GM12878 (cell line): ENCODE measurements at regions not wholly inside any gene's neighbourhood (a gene's known extent, or its start where the extent isn't known, plus 50 kb on each side); places are given as distances from the start of the nearest gene placed in this dataset.

Source experiments
- ATAC-seq: fragments of 200-7000 bp; cut with Tn5 transposase; 3 replicates; pipeline ENCODE4 v1.9.1; 2020; ENCODE audit warnings: mild to moderate bottlenecking, moderate library complexity
- BruUV-seq: library from RNA; stranded (reverse); fragments of 400-500 nt; replicated peaks from 2 replicates; lab custom pipeline; 2021; lab: Mats Ljungman, UMichigan
- CTCF ChIA-PET: fragments of 300-600 bp; sonication (Branson Sonifier 250); formaldehyde crosslinking; extraction: SDS; loops from one replicate; lab custom pipeline; 2021; ENCODE audit warnings: inconsistent platforms; lab: Yijun Ruan, JAX
- POLR2A ChIA-PET: fragments of 350-600 bp; formaldehyde crosslinking; extraction: SDS; loops from one replicate; lab custom pipeline; 2021; ENCODE audit warnings: inconsistent platforms; lab: Charles Lee
- RAD21 ChIA-PET: fragments of 300-600 bp; sonication (Branson Sonifier 250); formaldehyde crosslinking; loops from one replicate; lab custom pipeline; 2023; ENCODE audit warnings: antibody characterized with exemption; ENCODE audit not compliant: unreplicated experiment; lab: Charles Lee
- SMC1A ChIA-PET: fragments of 300-600 bp; sonication (Branson Sonifier 250); formaldehyde crosslinking; loops from one replicate; lab custom pipeline; 2023; ENCODE audit not compliant: unreplicated experiment, uncharacterized antibody; lab: Charles Lee
- DNase-seq: peaks from one replicate; pipeline ENCODE4 v3.0.0-alpha.2; 2011; ENCODE audit warnings: low read depth, low spot score
- FAIRE-seq: peaks from 3 replicates; lab custom pipeline; 2011; peaks lifted over from hg19 to GRCh38; lab: Jason Lieb, UNC
- H2AFZ ChIP-seq: 2 replicates; pipeline ENCODE4 v1.6.0; 2011; ENCODE audit warnings: low read depth, low read length, control low read depth; ENCODE audit not compliant: control insufficient read depth
- H3K27ac ChIP-seq: 2 replicates; pipeline ENCODE4 v1.5.1; 2011; ENCODE audit warnings: control low read depth; ENCODE audit not compliant: control insufficient read depth, insufficient read depth
- H3K27me3 ChIP-seq, 2 experiments: replicated peaks in 1 of 2; 2 replicates each; pipeline versions ENCODE4 v1.6.0 to v1.6.1; 2011; ENCODE audit warnings: low read length in 1 of 2; ENCODE audit not compliant: control insufficient read depth in 2 of 2, insufficient read depth in 2 of 2
- H3K36me3 ChIP-seq, 2 experiments: 2 replicates each; pipeline ENCODE4 v1.5.1; 2011; ENCODE audit warnings: low read length in 1 of 2; ENCODE audit not compliant: control insufficient read depth in 2 of 2, insufficient read depth in 2 of 2
- H3K4me1 ChIP-seq: 2 replicates; pipeline ENCODE4 v1.6.1; 2011; ENCODE audit warnings: mild to moderate bottlenecking, low read length, moderate library complexity, mixed read lengths; ENCODE audit not compliant: control insufficient read depth, insufficient read depth
- H3K4me2 ChIP-seq: 2 replicates; pipeline ENCODE4 v1.6.0; 2011; ENCODE audit warnings: control low read depth; ENCODE audit not compliant: control insufficient read depth, insufficient read depth
- H3K4me3 ChIP-seq: fragments of 200-600 bp; sonication (generic); 2 replicates; pipeline ENCODE4 v1.5.1; 2016
- H3K79me2 ChIP-seq: 2 replicates; pipeline ENCODE4 v1.6.0; 2011; ENCODE audit warnings: low read length; ENCODE audit not compliant: control insufficient read depth, insufficient read depth
- H3K9ac ChIP-seq: 2 replicates; pipeline ENCODE4 v1.8.0; 2011; ENCODE audit warnings: low read length, control low read depth, mixed read lengths; ENCODE audit not compliant: control insufficient read depth, insufficient read depth
- H3K9me3 ChIP-seq: replicated peaks from 3 replicates; pipeline ENCODE4 v1.5.1; 2011; ENCODE audit warnings: mild to moderate bottlenecking, low read length; ENCODE audit not compliant: control insufficient read depth, insufficient read depth
- H4K20me1 ChIP-seq: 2 replicates; pipeline ENCODE4 v1.6.0; 2011; ENCODE audit not compliant: control insufficient read depth, insufficient read depth
- ATF7 ChIP-seq: fragments of 450-650 bp; IDR thresholded peaks from 2 replicates; pipeline ENCODE4 v1.6.1; 2016; ENCODE audit warnings: low read depth, mild to moderate bottlenecking
- CBFB ChIP-seq: IDR thresholded peaks from 2 replicates; pipeline ENCODE4 v1.6.1; 2016; ENCODE audit warnings: antibody characterized with exemption, low read depth
- CBX5 ChIP-seq: sonication (generic); IDR thresholded peaks from 2 replicates; pipeline ENCODE4 v1.6.1; 2016; ENCODE audit warnings: low read depth, moderate library complexity, mild to moderate bottlenecking, inconsistent platforms
- CEBPB ChIP-seq, 2 experiments: fragments of 150-350 bp in 1 of 2; IDR thresholded peaks; 2 replicates each; pipeline ENCODE4 v1.6.1; 2012 to 2014; ENCODE audit warnings: low read depth in 2 of 2, low read length in 2 of 2, borderline replicate concordance in 1 of 2, inconsistent platforms in 1 of 2
- CREM ChIP-seq: IDR thresholded peaks from 2 replicates; pipeline ENCODE4 v1.6.1; 2014; ENCODE audit warnings: antibody characterized with exemption, low read depth
- DPF2 ChIP-seq: fragments of 450-650 bp; IDR thresholded peaks from 2 replicates; pipeline ENCODE4 v1.6.1; 2017; ENCODE audit warnings: mild to moderate bottlenecking
- E2F8 ChIP-seq: fragments of 450-650 bp; IDR thresholded peaks from 2 replicates; pipeline ENCODE4 v1.6.1; 2018; ENCODE audit warnings: mild to moderate bottlenecking, low read depth, moderate library complexity; ENCODE audit not compliant: partially characterized antibody
- ETV6 ChIP-seq, 2 experiments: fragments of 450-650 bp in 1 of 2; IDR thresholded peaks in 1 of 2; conservative IDR thresholded peaks in 1 of 2; 2 replicates each; pipeline ENCODE4 v1.6.1; 2014; ENCODE audit warnings: antibody characterized with exemption in 1 of 2, borderline replicate concordance in 1 of 2, low read depth in 1 of 2, mild to moderate bottlenecking in 1 of 2, moderate library complexity in 1 of 2
- FOXM1 ChIP-seq: IDR thresholded peaks from 2 replicates; pipeline ENCODE4 v1.6.1; 2012; ENCODE audit warnings: low read depth, mild to moderate bottlenecking, inconsistent platforms, low read length, moderate library complexity
- JUNB ChIP-seq: IDR thresholded peaks from 2 replicates; pipeline ENCODE4 v1.6.1; 2016; ENCODE audit warnings: antibody characterized with exemption, mild to moderate bottlenecking
- KDM1A ChIP-seq: fragments of 200-600 bp; sonication (generic); IDR thresholded peaks from 2 replicates; pipeline ENCODE4 v1.6.1; 2016; ENCODE audit warnings: borderline replicate concordance
- MEF2A ChIP-seq: IDR thresholded peaks from 2 replicates; pipeline ENCODE4 v1.6.1; 2011; ENCODE audit warnings: low read depth, mild to moderate bottlenecking, low read length, moderate library complexity; ENCODE audit not compliant: insufficient read depth
- MTA3 ChIP-seq: IDR thresholded peaks from 2 replicates; pipeline ENCODE4 v1.6.1; 2012; ENCODE audit warnings: low read length, inconsistent platforms, borderline replicate concordance
- NBN ChIP-seq: fragments of 450-650 bp; IDR thresholded peaks from 2 replicates; pipeline ENCODE4 v1.6.1; 2016
- NFIC ChIP-seq: IDR thresholded peaks from 2 replicates; pipeline ENCODE4 v1.6.1; 2012; ENCODE audit warnings: low read depth, mild to moderate bottlenecking, inconsistent platforms, low read length, moderate library complexity
- PAX5 ChIP-seq: IDR thresholded peaks from 2 replicates; pipeline ENCODE4 v1.6.1; 2011; ENCODE audit warnings: low read depth, low read length, borderline replicate concordance
- PAX8 ChIP-seq: fragments of 450-650 bp; IDR thresholded peaks from 2 replicates; pipeline ENCODE4 v1.6.1; 2017; ENCODE audit warnings: mild to moderate bottlenecking, moderate library complexity
- RFX5 ChIP-seq: IDR thresholded peaks from 2 replicates; pipeline ENCODE4 v1.6.1; 2011; ENCODE audit warnings: low read depth, low read length, improper control_type of control experiment
- WRNIP1 ChIP-seq: IDR thresholded peaks from 2 replicates; pipeline ENCODE4 v1.6.1; 2011; ENCODE audit warnings: low read depth, low read length, improper control_type of control experiment, borderline replicate concordance
- ZNF217 ChIP-seq: fragments of 450-650 bp; IDR thresholded peaks from 2 replicates; pipeline ENCODE4 v1.6.1; 2017; ENCODE audit warnings: antibody characterized with exemption, mild to moderate bottlenecking
- ZNF622 ChIP-seq: fragments of 450-650 bp; IDR thresholded peaks from 2 replicates; pipeline ENCODE4 v1.6.1; 2017; ENCODE audit warnings: mild to moderate bottlenecking, inconsistent platforms
- ZSCAN29 ChIP-seq: fragments of 450-650 bp; IDR thresholded peaks from 2 replicates; pipeline ENCODE4 v1.6.1; 2017; ENCODE audit warnings: mild to moderate bottlenecking, moderate library complexity
- ZZZ3 ChIP-seq: IDR thresholded peaks from 2 replicates; pipeline ENCODE4 v1.6.1; 2011; ENCODE audit warnings: low read depth; ENCODE audit not compliant: control insufficient read depth, insufficient read length
- WGBS: methylation state at CpG from one replicate; pipeline ENCODE4 v1.1.6; 2016; ENCODE audit warnings: low lambda C conversion rate; ENCODE audit not compliant: insufficient replicate concordance, insufficient coverage; ENCODE audit errors: missing lambda C conversion rate; 5-methylcytosine and 5-hydroxymethylcytosine counted together
- in situ Hi-C: fragments of 300-500 bp; cut with MboI; formaldehyde crosslinking; loops from 9 replicates; pipeline ENCODE4 v1.14.3; 2018; ENCODE audit warnings: mixed read lengths
- intact Hi-C: fragments of 100-400 bp; cut with micrococcal nuclease; formaldehyde crosslinking; loops from one replicate; pipeline ENCODE4 v1.14.2; 2022; ENCODE audit not compliant: unreplicated experiment
- TF ChIP-seq, protein P1 (sequence below): IDR thresholded peaks from 2 replicates; pipeline ENCODE4 v1.6.1; 2011; ENCODE audit warnings: low read depth, low read length, improper control_type of control experiment, borderline replicate concordance

GRCh38 chr3:159919873-159920272 is 68.8 kb upstream of the IL12A start:
- BruUV-seq, result no TSS peak
- peaks cover 4% of the 10 kb centered on the region for H3K9me3 ChIP-seq
- no peaks in the 10 kb centered on the region for H4K20me1 ChIP-seq
- ChIA-PET RAD21 (interaction anchor here (0.6 to 1.1 kb wide), 3 partner anchors 14 to 91 kb away, joined by 3 read pairs; partner anchors contain the start of gene IL12A), CTCF (interaction anchor here (6.9 kb wide), 1 partner anchor 34 kb away, joined by 52 read pairs; no protein-coding TSS in a partner anchor), SMC1A (interaction anchor here (1.2 to 6.4 kb wide), 3 partner anchors 33 to 91 kb away, joined by 3 to 55 read pairs (median 3); no protein-coding TSS in a partner anchor), POLR2A (no interaction called here)
- in situ Hi-C loops, result no loop called here
- no peak overlapping the region for H3K9ac ChIP-seq
- H3K27ac ChIP-seq, result peak overlapping the region; percentile 22; the same call in 1 of the 2 replicates
- H3K36me3 ChIP-seq, result no peaks in the 10 kb centered on the region
- FAIRE-seq (no peak), DNase-seq (no peak), ATAC-seq (peak; percentile 81)
- H3K27me3 ChIP-seq, result no peaks in the 10 kb centered on the region
- H3K79me2 ChIP-seq, result no peaks in the 10 kb centered on the region
- no peak overlapping the region for H3K4me3 ChIP-seq
- intact Hi-C loops, result loop anchor here (1.0 kb wide), 1 partner anchor 34 kb away; no protein-coding TSS in a partner anchor
- H3K4me1 ChIP-seq, result peaks cover 46% of the 10 kb centered on the region
- no peak overlapping the region; the same call in 1 of the 2 replicates for H2AFZ ChIP-seq
- peak overlapping the region; percentile 44; the same call in 1 of the 2 replicates for H3K4me2 ChIP-seq
- WGBS, result 0% methylated on average over 1 of the region's 1 CpG
- TF ChIP-seq ZSCAN29 (0 out of 2 replicates have a peak, but pooled peaks have one; percentile 5), E2F8 (no peak), MTA3 (peak; percentile 36; the same call in 1 of the 2 replicates), RFX5 (no peak), CBFB (no peak), ZNF217 (peak; percentile 82; the same call in 1 of the 2 replicates), ATF7 (peak; percentile 70), DPF2 (peak; percentile 75; the same call in 1 of the 2 replicates), CBX5 (peak; percentile 65; the same call in 1 of the 2 replicates), MEF2A (peak; percentile 96), FOXM1 (peak; percentile 82; the same call in 1 of the 2 replicates), PAX8 (no peak), CREM (peak; percentile 60; the same call in 1 of the 2 replicates), ZNF622 (no peak), CEBPB (IDR thresholded peaks at IDR 0.05; ENCODE audit: borderline replicate concordance in 1 of 2, low read depth in 2 of 2, low read length in 2 of 2) (no peak), ETV6 (conservative IDR thresholded peaks at IDR 0.05 in 1 of 2, IDR thresholded peaks at IDR 0.05 in 1 of 2; ENCODE audit: borderline replicate concordance in 1 of 2, low read depth in 1 of 2) (peak in 1 of 2 experiments; percentile 43; a peak in 1 of 4 replicates), JUNB (peak; percentile 87), NBN (peak; percentile 19; the same call in 1 of the 2 replicates), WRNIP1 (no peak), ZZZ3 (no peak), NFIC (peak; percentile 93), KDM1A (no peak), PAX5 (0 out of 2 replicates have a peak, but pooled peaks have one; percentile 28)
- TF ChIP-seq, protein P1, sequence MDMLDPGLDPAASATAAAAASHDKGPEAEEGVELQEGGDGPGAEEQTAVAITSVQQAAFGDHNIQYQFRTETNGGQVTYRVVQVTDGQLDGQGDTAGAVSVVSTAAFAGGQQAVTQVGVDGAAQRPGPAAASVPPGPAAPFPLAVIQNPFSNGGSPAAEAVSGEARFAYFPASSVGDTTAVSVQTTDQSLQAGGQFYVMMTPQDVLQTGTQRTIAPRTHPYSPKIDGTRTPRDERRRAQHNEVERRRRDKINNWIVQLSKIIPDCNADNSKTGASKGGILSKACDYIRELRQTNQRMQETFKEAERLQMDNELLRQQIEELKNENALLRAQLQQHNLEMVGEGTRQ, result no peak
